ENCODE measurements at regions not wholly inside any gene's neighbourhood (a gene's known extent, or its start where the extent isn't known, plus 50 kb on each side); places are given as distances from the start of the nearest gene placed in this dataset.

GRCh38 chr2:21469158-21469557 lies 345.4 kb downstream of the TDRD15 start:
- TF ChIP-seq SMC3 (IDR thresholded peaks at IDR 0.05), result no peak
- no peak for TF ChIP-seq CHD4 (IDR thresholded peaks at IDR 0.05; ENCODE audit: borderline replicate concordance)
- TF ChIP-seq REST (IDR thresholded peaks at IDR 0.05), result no peak
- no peak for TF ChIP-seq EP300 (IDR thresholded peaks at IDR 0.05)
- TF ChIP-seq FOXS1 (CRISPR knock-in tag; IDR thresholded peaks at IDR 0.05), result no peak
- TF ChIP-seq CTCF (IDR thresholded peaks at IDR 0.05), result no peak
- no peak for TF ChIP-seq USF2 (IDR thresholded peaks at IDR 0.05)
- no peak for TF ChIP-seq CBX8 (IDR thresholded peaks at IDR 0.05)
